Panc1 (cell line): ENCODE measurements at regions not wholly inside any gene's neighbourhood (a gene's known extent, or its start where the extent isn't known, plus 50 kb on each side); places are given as distances from the start of the nearest gene placed in this dataset.

Experiments
- ATAC-seq: fragments of 200-7000 bp; cut with Tn5 transposase; 2 replicates; pipeline ENCODE4 v1.9.1; 2020; ENCODE audit warnings: mild to moderate bottlenecking, moderate library complexity
- BruUV-seq: library from RNA; stranded (reverse); fragments of 400-500 nt; replicated peaks from 2 replicates; lab custom pipeline; 2021; lab: Mats Ljungman, UMichigan
- CTCF ChIA-PET: fragments of 300-600 bp; sonication (Branson Sonifier 250); formaldehyde crosslinking; loops from one replicate; lab custom pipeline; 2022; ENCODE audit warnings: antibody characterized with exemption; lab: Charles Lee
- POLR2A ChIA-PET: fragments of 300-600 bp; sonication (Branson Sonifier 250); formaldehyde crosslinking; loops from one replicate; lab custom pipeline; 2022; ENCODE audit warnings: antibody characterized with exemption; lab: Charles Lee
- DNase-seq: peaks from one replicate; pipeline ENCODE4 v3.0.0-alpha.2; 2010; ENCODE audit warnings: low read depth, low spot score
- H3K27ac ChIP-seq: 2 replicates; pipeline ENCODE4 v1.5.1; 2011; ENCODE audit warnings: mild to moderate bottlenecking, low read length, inconsistent platforms
- H3K27me3 ChIP-seq: fragments of 200-500 bp; sonication (Bioruptor generic); 2 replicates; pipeline ENCODE4 v1.6.0; 2014; ENCODE audit warnings: low read length, inconsistent platforms; ENCODE audit not compliant: control insufficient read depth, insufficient read depth
- H3K36me3 ChIP-seq: fragments of 200-500 bp; sonication (Bioruptor generic); 2 replicates; pipeline ENCODE4 v1.5.1; 2014; ENCODE audit warnings: inconsistent platforms, mild to moderate bottlenecking, low read length, moderate library complexity; ENCODE audit not compliant: control insufficient read depth, insufficient read depth
- H3K4me1 ChIP-seq: 2 replicates; pipeline ENCODE4 v1.5.1; 2011; ENCODE audit warnings: inconsistent platforms, mild to moderate bottlenecking, low read length, moderate library complexity; ENCODE audit not compliant: control insufficient read depth, insufficient read depth
- H3K4me3 ChIP-seq, 2 experiments: 2 replicates each; pipeline ENCODE4 v1.5.1; 2011 to 2012; ENCODE audit warnings: low read depth in 2 of 2, low read length in 2 of 2, mild to moderate bottlenecking in 2 of 2, inconsistent platforms in 1 of 2, moderate library complexity in 1 of 2
- H3K9me3 ChIP-seq: fragments of 200-500 bp; sonication (Bioruptor generic); 2 replicates; pipeline ENCODE4 v1.5.1; 2014; ENCODE audit warnings: low read depth, mild to moderate bottlenecking, inconsistent platforms, low read length, moderate library complexity; ENCODE audit not compliant: control insufficient read depth, insufficient read depth
- CTCF ChIP-seq: fragments of 450-650 bp; IDR thresholded peaks from 2 replicates; pipeline ENCODE4 v1.5.1; 2017; ENCODE audit warnings: mild to moderate bottlenecking
- POLR2AphosphoS5 ChIP-seq: IDR thresholded peaks from 2 replicates; pipeline ENCODE4 v1.6.1; 2012; ENCODE audit warnings: mild to moderate bottlenecking, low read depth, low read length, moderate library complexity
- SIN3A ChIP-seq: IDR thresholded peaks from 2 replicates; pipeline ENCODE4 v1.6.1; 2012; ENCODE audit warnings: low read depth, mild to moderate bottlenecking, low read length, moderate library complexity, borderline replicate concordance; ENCODE audit not compliant: insufficient read depth
- TCF7L2 ChIP-seq: IDR thresholded peaks from 2 replicates; pipeline ENCODE4 v1.6.1; 2011; ENCODE audit warnings: mild to moderate bottlenecking, low read depth, low read length, inconsistent platforms
- in situ Hi-C: cut with HindIII; loops from 2 replicates; pipeline ENCODE4 v1.10.0; 2016; ENCODE audit warnings: low sequenced_read_pairs, low pct_unique_long_range_greater_than_20kb
- intact Hi-C: fragments of 100-400 bp; cut with micrococcal nuclease; formaldehyde crosslinking; loops from one replicate; pipeline ENCODE4 v1.10.0; 2022; ENCODE audit not compliant: unreplicated experiment
- TF ChIP-seq, protein P1 (sequence below), 2 experiments: IDR thresholded peaks; 2 replicates each; pipeline ENCODE4 v1.6.1; 2011 to 2012; ENCODE audit warnings: low read depth in 2 of 2, control low read depth in 1 of 2, low read length in 1 of 2, mild to moderate bottlenecking in 1 of 2, moderate library complexity in 1 of 2; ENCODE audit not compliant: insufficient read depth in 1 of 2

DNA sequence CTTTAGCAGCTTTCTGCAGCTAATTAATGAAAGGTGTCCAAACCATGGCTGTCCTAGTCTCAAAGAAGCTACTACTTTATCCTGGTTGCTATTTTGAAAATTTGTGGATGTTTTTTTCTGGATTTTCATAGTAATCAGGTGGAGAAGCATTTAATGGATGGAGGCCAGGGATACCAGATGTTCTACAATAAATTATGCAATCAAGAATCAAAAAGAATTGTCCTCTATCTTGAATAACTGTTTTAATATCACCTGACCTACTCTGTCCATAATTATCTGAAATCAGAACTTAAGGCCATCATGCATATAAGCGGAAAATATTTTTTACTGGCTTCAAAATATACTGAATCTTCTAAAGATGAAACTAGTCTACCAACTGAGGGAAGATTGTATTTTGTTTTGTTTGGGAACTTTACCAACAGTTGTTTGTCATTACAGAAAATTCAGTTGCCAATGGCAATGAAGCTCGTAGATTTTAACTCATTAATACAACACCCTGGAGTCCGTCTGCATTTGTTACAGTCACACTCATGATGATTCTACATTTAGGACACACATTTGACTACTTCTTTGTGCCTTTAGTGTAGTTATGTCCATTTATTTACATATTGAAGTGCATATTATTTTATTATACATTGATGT, 762.3 kb upstream of the GRM7 start:
- DNase-seq (no peak), ATAC-seq (no peak)
- no peak overlapping the region for H3K27ac ChIP-seq
- H3K36me3 ChIP-seq = no peaks in the 10 kb centered on the region
- H3K4me1 ChIP-seq = no peaks in the 10 kb centered on the region
- CTCF ChIA-PET = no interaction called here
- H3K4me3 ChIP-seq = no peak overlapping the region
- intact Hi-C loops = no loop called here
- no TSS peak for BruUV-seq
- no peaks in the 10 kb centered on the region for H3K27me3 ChIP-seq
- POLR2A ChIA-PET = no interaction called here
- no peaks in the 10 kb centered on the region for H3K9me3 ChIP-seq
- TF ChIP-seq, protein P1, sequence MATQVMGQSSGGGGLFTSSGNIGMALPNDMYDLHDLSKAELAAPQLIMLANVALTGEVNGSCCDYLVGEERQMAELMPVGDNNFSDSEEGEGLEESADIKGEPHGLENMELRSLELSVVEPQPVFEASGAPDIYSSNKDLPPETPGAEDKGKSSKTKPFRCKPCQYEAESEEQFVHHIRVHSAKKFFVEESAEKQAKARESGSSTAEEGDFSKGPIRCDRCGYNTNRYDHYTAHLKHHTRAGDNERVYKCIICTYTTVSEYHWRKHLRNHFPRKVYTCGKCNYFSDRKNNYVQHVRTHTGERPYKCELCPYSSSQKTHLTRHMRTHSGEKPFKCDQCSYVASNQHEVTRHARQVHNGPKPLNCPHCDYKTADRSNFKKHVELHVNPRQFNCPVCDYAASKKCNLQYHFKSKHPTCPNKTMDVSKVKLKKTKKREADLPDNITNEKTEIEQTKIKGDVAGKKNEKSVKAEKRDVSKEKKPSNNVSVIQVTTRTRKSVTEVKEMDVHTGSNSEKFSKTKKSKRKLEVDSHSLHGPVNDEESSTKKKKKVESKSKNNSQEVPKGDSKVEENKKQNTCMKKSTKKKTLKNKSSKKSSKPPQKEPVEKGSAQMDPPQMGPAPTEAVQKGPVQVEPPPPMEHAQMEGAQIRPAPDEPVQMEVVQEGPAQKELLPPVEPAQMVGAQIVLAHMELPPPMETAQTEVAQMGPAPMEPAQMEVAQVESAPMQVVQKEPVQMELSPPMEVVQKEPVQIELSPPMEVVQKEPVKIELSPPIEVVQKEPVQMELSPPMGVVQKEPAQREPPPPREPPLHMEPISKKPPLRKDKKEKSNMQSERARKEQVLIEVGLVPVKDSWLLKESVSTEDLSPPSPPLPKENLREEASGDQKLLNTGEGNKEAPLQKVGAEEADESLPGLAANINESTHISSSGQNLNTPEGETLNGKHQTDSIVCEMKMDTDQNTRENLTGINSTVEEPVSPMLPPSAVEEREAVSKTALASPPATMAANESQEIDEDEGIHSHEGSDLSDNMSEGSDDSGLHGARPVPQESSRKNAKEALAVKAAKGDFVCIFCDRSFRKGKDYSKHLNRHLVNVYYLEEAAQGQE (IDR thresholded peaks at IDR 0.05; ENCODE audit: insufficient read depth in 1 of 2, low read depth in 2 of 2, low read length in 1 of 2) = no peak
- TF ChIP-seq CTCF (no peak), SIN3A (no peak), POLR2AphosphoS5 (no peak), TCF7L2 (no peak)
- in situ Hi-C loops = no loop called here

- TF ChIP-seq, protein P1 (IDR thresholded peaks at IDR 0.05; ENCODE audit: insufficient read depth in 1 of 2, low read depth in 2 of 2, low read length in 1 of 2) = no peak
- TF ChIP-seq POLR2AphosphoS5 (no peak), TCF7L2 (no peak), SIN3A (no peak), CTCF (no peak)
- Histone ChIP-seq H3K4me1 (no peaks in the 10 kb centered on the region), H3K36me3 (no peaks in the 10 kb centered on the region), H3K27ac (no peak overlapping the region), H3K4me3 (no peak overlapping the region), H3K27me3 (no peaks in the 10 kb centered on the region), H3K9me3 (no peaks in the 10 kb centered on the region)
- ChIA-PET POLR2A (no interaction called here), CTCF (no interaction called here)
- BruUV-seq = no TSS peak
- ATAC-seq (no peak), DNase-seq (no peak)
- in situ Hi-C loops (no loop called here), intact Hi-C loops (no loop called here)
These were observed 761.3 kb upstream of the GRM7 start for GRCh38 chr3:6099458-6100075.
